Effector memory CD4-positive, alpha-beta T cell (primary cell): ENCODE measurements at regions not wholly inside any gene's neighbourhood (a gene's known extent, or its start where the extent isn't known, plus 50 kb on each side); places are given as distances from the start of the nearest gene placed in this dataset.

Source experiments
- DNase-seq, 3 donors: peaks; one replicate each; pipeline ENCODE4 v3.0.0-alpha.2; 2020
- H3K27ac ChIP-seq: 2 replicates; pipeline ENCODE4 v1.7.0; 2013; ENCODE audit warnings: mild to moderate bottlenecking, low read length, moderate library complexity; ENCODE audit not compliant: insufficient read depth, poor library complexity, severe bottlenecking
- H3K27me3 ChIP-seq: replicated peaks from 2 replicates; pipeline ENCODE4 v1.7.0; 2013; ENCODE audit warnings: mild to moderate bottlenecking, low read length; ENCODE audit not compliant: insufficient read depth, control insufficient read depth, poor library complexity, severe bottlenecking
- H3K36me3 ChIP-seq: 2 replicates; pipeline ENCODE4 v1.7.0; 2013; ENCODE audit warnings: mild to moderate bottlenecking, low read length, moderate library complexity; ENCODE audit not compliant: control insufficient read depth, insufficient read depth
- H3K4me1 ChIP-seq: 2 replicates; pipeline ENCODE4 v1.7.0; 2013; ENCODE audit warnings: low read length, mild to moderate bottlenecking; ENCODE audit not compliant: control insufficient read depth, insufficient read depth, poor library complexity, severe bottlenecking
- H3K4me3 ChIP-seq: 2 replicates; pipeline ENCODE4 v1.7.0; 2013; ENCODE audit warnings: low read length, low read depth, mild to moderate bottlenecking; ENCODE audit not compliant: insufficient read depth, poor library complexity, severe bottlenecking
- H3K9me3 ChIP-seq: 2 replicates; pipeline ENCODE4 v1.7.0; 2013; ENCODE audit warnings: mild to moderate bottlenecking, low read length, moderate library complexity; ENCODE audit not compliant: control insufficient read depth

- H3K27me3 ChIP-seq, result no peaks in the 10 kb centered on the region
- no peaks in the 10 kb centered on the region for H3K36me3 ChIP-seq
These were observed 373.0 kb downstream of the CTTN start for GRCh38 chr11:70771099-70771885.

GRCh38 chr11:70772950-70773349, 374.6 kb downstream of the CTTN start:
- no peaks in the 10 kb centered on the region for H3K36me3 ChIP-seq
- H3K27me3 ChIP-seq, result no peaks in the 10 kb centered on the region
- H3K4me1 ChIP-seq, result no peaks in the 10 kb centered on the region
- no peaks in the 10 kb centered on the region for H3K9me3 ChIP-seq
- H3K4me3 ChIP-seq, result no peak overlapping the region
- no peak overlapping the region for H3K27ac ChIP-seq
- DNase-seq, result no peak

More at GRCh38 chr11:70771099-70771885, 373.0 kb downstream of the CTTN start:
- Histone ChIP-seq H3K27ac (no peak overlapping the region), H3K9me3 (no peaks in the 10 kb centered on the region), H3K4me3 (no peak overlapping the region), H3K4me1 (no peaks in the 10 kb centered on the region)
- no peak for DNase-seq

GRCh38 chr11:70775386-70776075, 377.2 kb downstream of the CTTN start:
- Histone ChIP-seq H3K9me3 (no peaks in the 10 kb centered on the region), H3K4me1 (no peaks in the 10 kb centered on the region), H3K4me3 (no peak overlapping the region), H3K27me3 (no peaks in the 10 kb centered on the region), H3K27ac (no peak overlapping the region), H3K36me3 (no peaks in the 10 kb centered on the region)
- DNase-seq, result no peak

GRCh38 chr11:70776914-70777532, 378.7 kb downstream of the CTTN start:
- H3K9me3 ChIP-seq, result no peaks in the 10 kb centered on the region
- H3K27ac ChIP-seq, result no peak overlapping the region
- no peaks in the 10 kb centered on the region for H3K36me3 ChIP-seq
- no peak overlapping the region for H3K4me3 ChIP-seq
- no peaks in the 10 kb centered on the region for H3K4me1 ChIP-seq
- H3K27me3 ChIP-seq, result no peaks in the 10 kb centered on the region
- no peak for DNase-seq

GRCh38 chr11:70778883-70779282, 380.6 kb downstream of the CTTN start:
- Histone ChIP-seq H3K36me3 (no peaks in the 10 kb centered on the region), H3K27ac (no peak overlapping the region), H3K4me1 (no peaks in the 10 kb centered on the region), H3K27me3 (no peaks in the 10 kb centered on the region), H3K4me3 (no peak overlapping the region), H3K9me3 (no peaks in the 10 kb centered on the region)
- DNase-seq, result no peak

- H3K27me3 ChIP-seq, result no peaks in the 10 kb centered on the region
- H3K27ac ChIP-seq, result no peak overlapping the region
- H3K36me3 ChIP-seq, result no peaks in the 10 kb centered on the region
- no peaks in the 10 kb centered on the region for H3K4me1 ChIP-seq
- no peak overlapping the region for H3K4me3 ChIP-seq
- no peaks in the 10 kb centered on the region for H3K9me3 ChIP-seq
- no peak for DNase-seq
These were observed 381.3 kb downstream of the CTTN start for GRCh38 chr11:70779433-70780245.

- Histone ChIP-seq H3K4me1 (no peaks in the 10 kb centered on the region), H3K4me3 (no peak overlapping the region), H3K9me3 (no peaks in the 10 kb centered on the region), H3K36me3 (no peaks in the 10 kb centered on the region), H3K27ac (no peak overlapping the region), H3K27me3 (no peaks in the 10 kb centered on the region)
- DNase-seq, result no peak
These were observed 381.9 kb downstream of the CTTN start for GRCh38 chr11:70780246-70780535.

- Histone ChIP-seq H3K4me1 (no peaks in the 10 kb centered on the region), H3K4me3 (no peak overlapping the region), H3K9me3 (no peaks in the 10 kb centered on the region), H3K27me3 (no peaks in the 10 kb centered on the region), H3K27ac (no peak overlapping the region), H3K36me3 (no peaks in the 10 kb centered on the region)
- no peak for DNase-seq
These were observed 384.1 kb downstream of the CTTN start for GRCh38 chr11:70782401-70782913.

GRCh38 chr11:70783356-70783755, 385.0 kb downstream of the CTTN start:
- Histone ChIP-seq H3K9me3 (no peaks in the 10 kb centered on the region), H3K36me3 (no peaks in the 10 kb centered on the region), H3K4me1 (no peaks in the 10 kb centered on the region), H3K27me3 (no peaks in the 10 kb centered on the region), H3K27ac (no peak overlapping the region), H3K4me3 (no peak overlapping the region)
- DNase-seq, result no peak
